ENCODE measurements at regions not wholly inside any gene's neighbourhood (a gene's known extent, or its start where the extent isn't known, plus 50 kb on each side); places are given as distances from the start of the nearest gene placed in this dataset.

- no peak overlapping the region for H3K4me3 ChIP-seq (replicated peaks; ENCODE audit: insufficient read depth, low read length)
- no peak for TF ChIP-seq SPI1 (IDR thresholded peaks at IDR 0.05; ENCODE audit: borderline replicate concordance, low read depth)
- TF ChIP-seq POLR2AphosphoS5 (IDR thresholded peaks at IDR 0.05; ENCODE audit: low read depth): no peak
- no peak for TF ChIP-seq REST (IDR thresholded peaks at IDR 0.05; ENCODE audit: insufficient replicate concordance, low read depth)
- no peak for TF ChIP-seq GABPA (IDR thresholded peaks at IDR 0.05; ENCODE audit: low read depth)
- TF ChIP-seq CTCF (IDR thresholded peaks at IDR 0.05; ENCODE audit: insufficient read depth, low read length): no peak
- no peak for DNase-seq (ENCODE audit: low read depth in 1 of 2, low spot score in 1 of 2)
Observed at GRCh38 chr19:33890569-33890968, 93.9 kb downstream of the KCTD15 start.

GRCh38 chr19:33891773-33892172, 95.1 kb downstream of the KCTD15 start:
- no peaks in the 10 kb centered on the region for H3K27me3 ChIP-seq (ENCODE audit: insufficient read depth, poor library complexity, severe bottlenecking)
- TF ChIP-seq POLR2AphosphoS5 (IDR thresholded peaks at IDR 0.05; ENCODE audit: low read depth) (no peak), SPI1 (IDR thresholded peaks at IDR 0.05; ENCODE audit: borderline replicate concordance, low read depth) (no peak), GABPA (IDR thresholded peaks at IDR 0.05; ENCODE audit: low read depth) (no peak), REST (IDR thresholded peaks at IDR 0.05; ENCODE audit: insufficient replicate concordance, low read depth) (no peak), CTCF (IDR thresholded peaks at IDR 0.05; ENCODE audit: insufficient read depth, low read length) (no peak)
- H3K4me3 ChIP-seq (replicated peaks; ENCODE audit: insufficient read depth, low read length): no peak overlapping the region
- no peak for DNase-seq (ENCODE audit: low read depth in 1 of 2, low spot score in 1 of 2)
- H3K27ac ChIP-seq (replicated peaks): no peak overlapping the region

More at GRCh38 chr19:33890569-33890968, 93.9 kb downstream of the KCTD15 start:
- Histone ChIP-seq H3K27me3 (ENCODE audit: insufficient read depth, poor library complexity, severe bottlenecking) (no peaks in the 10 kb centered on the region), H3K27ac (replicated peaks) (no peak overlapping the region)

DNA sequence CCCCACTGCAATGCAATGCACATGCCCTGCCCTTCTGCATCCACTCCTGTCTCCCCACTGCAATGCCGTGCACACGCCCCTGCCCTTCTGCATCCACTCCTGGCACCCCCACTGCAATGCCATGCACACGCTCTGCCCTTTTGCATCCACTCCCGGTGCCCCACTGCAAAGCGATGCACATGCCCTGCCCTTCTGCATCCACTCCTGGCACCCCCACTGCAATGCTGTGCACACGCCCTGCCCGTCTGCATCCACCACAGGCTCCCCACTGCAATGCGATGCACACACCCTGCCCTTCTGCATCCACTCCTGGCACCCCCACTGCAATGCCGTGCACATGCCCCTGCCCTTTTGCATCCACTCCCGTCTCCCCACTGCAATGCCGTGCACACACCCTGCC, 98.1 kb downstream of the KCTD15 start:
- Histone ChIP-seq H3K27me3 (ENCODE audit: insufficient read depth, poor library complexity, severe bottlenecking) (no peaks in the 10 kb centered on the region), H3K27ac (replicated peaks) (no peak overlapping the region), H3K4me3 (replicated peaks; ENCODE audit: insufficient read depth, low read length) (no peak overlapping the region)
- TF ChIP-seq SPI1 (IDR thresholded peaks at IDR 0.05; ENCODE audit: borderline replicate concordance, low read depth): no peak
- no peak for TF ChIP-seq CTCF (IDR thresholded peaks at IDR 0.05; ENCODE audit: insufficient read depth, low read length)
- no peak for DNase-seq (ENCODE audit: low read depth in 1 of 2, low spot score in 1 of 2)

DNA sequence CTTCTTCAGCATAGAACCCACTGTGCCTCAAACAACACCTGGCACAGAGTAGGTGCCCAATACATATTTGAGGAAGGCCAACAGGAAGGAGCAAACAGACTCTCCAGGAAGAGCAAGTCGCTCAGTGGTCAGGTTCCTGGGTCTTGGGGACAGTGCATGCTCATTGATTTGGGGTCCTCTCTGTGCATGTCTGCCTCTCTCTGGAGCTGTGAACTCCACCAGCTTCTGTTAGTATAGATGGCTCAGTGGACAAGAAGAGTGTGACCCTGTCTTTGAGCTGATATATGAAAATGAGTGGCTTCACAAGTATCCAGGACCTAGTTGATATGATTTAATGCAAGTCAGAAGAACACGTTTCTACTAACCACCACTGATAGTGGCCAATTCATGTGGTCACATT, 98.7 kb downstream of the KCTD15 start:
- TF ChIP-seq CTCF (IDR thresholded peaks at IDR 0.05; ENCODE audit: insufficient read depth, low read length): no peak
- no peak overlapping the region for H3K4me3 ChIP-seq (replicated peaks; ENCODE audit: insufficient read depth, low read length)
- no peaks in the 10 kb centered on the region for H3K27me3 ChIP-seq (ENCODE audit: insufficient read depth, poor library complexity, severe bottlenecking)
- H3K27ac ChIP-seq (replicated peaks): no peak overlapping the region
- no peak for DNase-seq (ENCODE audit: low read depth in 1 of 2, low spot score in 1 of 2)

Data from HL-60 (cell line).